Esophagus muscularis mucosa (tissue), 3 donors: ENCODE measurements at regions not wholly inside any gene's neighbourhood (a gene's known extent, or its start where the extent isn't known, plus 50 kb on each side); places are given as distances from the start of the nearest gene placed in this dataset.

Source experiments
- CTCF ChIP-seq, 3 experiments: fragments of 200-600 bp in 2 of 3; fragments of 450-650 bp in 1 of 3; sonication (generic) in 2 of 3; IDR thresholded peaks; one replicate each; pipeline ENCODE4 v1.5.1; 2017 to 2019; ENCODE audit warnings: antibody characterized with exemption in 3 of 3, mild to moderate bottlenecking in 2 of 3, moderate library complexity in 1 of 3
- POLR2A ChIP-seq: fragments of 450-650 bp; IDR thresholded peaks from one replicate; pipeline ENCODE4 v1.6.1; 2017; ENCODE audit warnings: antibody characterized with exemption, moderate library complexity, mild to moderate bottlenecking, low read depth
- POLR2AphosphoS5 ChIP-seq, 2 donors: sonication (generic); formaldehyde crosslinking; IDR thresholded peaks; one replicate each; pipeline ENCODE4 v1.6.1; 2017; ENCODE audit warnings: antibody characterized with exemption in 2 of 2

DNA sequence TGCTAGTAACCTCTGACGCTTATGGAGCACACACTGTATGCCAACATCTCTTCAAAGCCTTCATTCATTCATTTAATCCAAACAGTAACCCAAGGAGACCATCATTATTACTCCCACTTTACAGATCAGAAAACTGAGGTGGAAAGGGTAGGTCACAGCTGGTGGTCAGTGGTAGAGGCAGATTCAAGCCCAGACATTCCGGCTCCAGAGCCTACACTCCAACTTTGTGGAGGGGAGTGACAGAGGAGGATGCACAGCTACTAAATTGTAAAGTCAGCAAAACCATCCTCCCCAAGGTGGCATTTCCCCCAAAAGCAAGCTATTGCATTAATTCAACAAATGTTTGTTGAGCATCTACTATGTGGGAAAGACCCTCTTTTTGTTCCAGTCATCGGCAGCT, 110.5 kb upstream of the CPEB4 start:
- TF ChIP-seq CTCF (IDR thresholded peaks at IDR 0.05) (no peak), POLR2A (no peak), POLR2AphosphoS5 (IDR thresholded peaks at IDR 0.05) (no peak)
